Keratinocyte (primary cell): ENCODE measurements at regions not wholly inside any gene's neighbourhood (a gene's known extent, or its start where the extent isn't known, plus 50 kb on each side); places are given as distances from the start of the nearest gene placed in this dataset.

Source experiments
- DNase-seq: peaks from one replicate; pipeline ENCODE4 v3.0.0-alpha.2; 2011; ENCODE audit warnings: low read depth, missing footprints, low spot score
- FAIRE-seq: peaks from 2 replicates; lab custom pipeline; 2011; peaks lifted over from hg19 to GRCh38; lab: Jason Lieb, UNC
- H2AFZ ChIP-seq: 2 replicates; pipeline ENCODE4 v1.6.0; 2012; ENCODE audit warnings: low read length, control low read depth, inconsistent platforms; ENCODE audit not compliant: control insufficient read depth
- H3K27ac ChIP-seq: 2 replicates; pipeline ENCODE4 v1.5.1; 2011; ENCODE audit warnings: low read length; ENCODE audit not compliant: control insufficient read depth, insufficient read depth
- H3K27me3 ChIP-seq: 3 replicates; pipeline ENCODE4 v1.6.0; 2011; ENCODE audit warnings: low read length; ENCODE audit not compliant: control insufficient read depth, insufficient read depth; ENCODE audit errors: extremely low read depth
- H3K36me3 ChIP-seq, 2 experiments: 2 replicates in 1 of 2; 3 replicates in 1 of 2; pipeline ENCODE4 v1.5.1; 2011; ENCODE audit warnings: low read length in 2 of 2, mild to moderate bottlenecking in 1 of 2; ENCODE audit not compliant: control insufficient read depth in 2 of 2, insufficient read depth in 2 of 2; ENCODE audit errors: extremely low read depth in 1 of 2
- H3K4me1 ChIP-seq: 3 replicates; pipeline ENCODE4 v1.5.1; 2011; ENCODE audit warnings: low read length; ENCODE audit not compliant: control insufficient read depth, insufficient read depth; ENCODE audit errors: extremely low read depth
- H3K4me2 ChIP-seq: 3 replicates; pipeline ENCODE4 v1.6.0; 2011; ENCODE audit warnings: low read depth, low read length; ENCODE audit not compliant: control insufficient read depth, insufficient read depth; ENCODE audit errors: extremely low read depth
- H3K4me3 ChIP-seq, 3 experiments: fragments of 200-600 bp in 1 of 3; sonication (generic) in 1 of 3; 2 replicates in 2 of 3; 3 replicates in 1 of 3; pipeline ENCODE4 v1.5.1; 2011 to 2016; ENCODE audit warnings: low read length in 3 of 3, mild to moderate bottlenecking in 3 of 3, control low read depth in 2 of 3, inconsistent platforms in 1 of 3, low read depth in 1 of 3, mixed read lengths in 1 of 3, mixed run types in 1 of 3, moderate library complexity in 1 of 3; ENCODE audit not compliant: control insufficient read depth in 2 of 3, insufficient read depth in 2 of 3; ENCODE audit errors: extremely low read depth in 1 of 3
- H3K79me2 ChIP-seq: 2 replicates; pipeline ENCODE4 v1.6.0; 2012; ENCODE audit warnings: low read length; ENCODE audit not compliant: control insufficient read depth, insufficient read depth
- H3K9ac ChIP-seq: 3 replicates; pipeline ENCODE4 v1.6.0; 2011; ENCODE audit warnings: low read length; ENCODE audit not compliant: control insufficient read depth, insufficient read depth; ENCODE audit errors: extremely low read depth
- H3K9me1 ChIP-seq: 3 replicates; pipeline ENCODE4 v1.6.0; 2011; ENCODE audit warnings: low read length; ENCODE audit not compliant: control insufficient read depth, insufficient read depth; ENCODE audit errors: extremely low read depth
- H3K9me3 ChIP-seq: 2 replicates; pipeline ENCODE4 v1.5.1; 2012; ENCODE audit warnings: low read depth, low read length; ENCODE audit not compliant: control insufficient read depth
- H4K20me1 ChIP-seq: 3 replicates; pipeline ENCODE4 v1.6.0; 2011; ENCODE audit warnings: low read length; ENCODE audit not compliant: control insufficient read depth, insufficient read depth; ENCODE audit errors: extremely low read depth
- CTCF ChIP-seq, 3 experiments: IDR thresholded peaks in 1 of 3; conservative IDR thresholded peaks in 1 of 3; optimal IDR thresholded peaks in 1 of 3; 2 replicates in 2 of 3; 3 replicates in 1 of 3; pipeline versions ENCODE3 to v1.5.1; 2011; ENCODE audit warnings: low read length in 3 of 3, mild to moderate bottlenecking in 3 of 3, moderate library complexity in 2 of 3, control low read depth in 1 of 3, inconsistent platforms in 1 of 3; ENCODE audit not compliant: insufficient read depth in 2 of 3; ENCODE audit errors: extremely low read depth in 1 of 3
- EZH2 ChIP-seq: IDR thresholded peaks from one replicate; pipeline ENCODE4 v1.6.1; 2012; ENCODE audit warnings: inconsistent platforms, mild to moderate bottlenecking, low read length, moderate library complexity
- dilution Hi-C: fragments of 300-500 bp; cut with MboI; formaldehyde crosslinking; loops from one replicate; pipeline ENCODE4 v1.7.0; 2020; ENCODE audit warnings: low sequenced_read_pairs; ENCODE audit not compliant: extremely low pct_ligation_motif_present

GRCh38 chr13:83378908-83379307 lies 503.4 kb downstream of the SLITRK1 start:
- DNase-seq (no peak), FAIRE-seq (no peak)
- no peaks in the 10 kb centered on the region for H4K20me1 ChIP-seq
- no peaks in the 10 kb centered on the region for H3K36me3 ChIP-seq
- H3K79me2 ChIP-seq = no peaks in the 10 kb centered on the region
- dilution Hi-C loops = no loop called here
- no peak overlapping the region for H3K9ac ChIP-seq
- TF ChIP-seq CTCF (optimal IDR thresholded peaks at IDR 0.05 in 1 of 3, IDR thresholded peaks at IDR 0.05 in 1 of 3, conservative IDR thresholded peaks at IDR 0.05 in 1 of 3; ENCODE audit: extremely low read depth in 1 of 3, insufficient read depth in 2 of 3, low read length in 3 of 3) (no peak), EZH2 (no peak)
- no peaks in the 10 kb centered on the region for H3K27me3 ChIP-seq
- no peak overlapping the region for H3K27ac ChIP-seq
- no peaks in the 10 kb centered on the region for H3K4me1 ChIP-seq
- H3K4me2 ChIP-seq = no peak overlapping the region
- no peaks in the 10 kb centered on the region for H3K9me3 ChIP-seq
- H3K9me1 ChIP-seq = no peaks in the 10 kb centered on the region
- H3K4me3 ChIP-seq = no peak overlapping the region
- H2AFZ ChIP-seq = no peak overlapping the region

- Histone ChIP-seq H3K4me1 (no peaks in the 10 kb centered on the region), H2AFZ (no peak overlapping the region), H3K9ac (no peak overlapping the region), H3K27ac (no peak overlapping the region), H3K4me3 (no peak overlapping the region), H3K4me2 (no peak overlapping the region), H4K20me1 (no peaks in the 10 kb centered on the region), H3K36me3 (no peaks in the 10 kb centered on the region), H3K79me2 (no peaks in the 10 kb centered on the region), H3K27me3 (no peaks in the 10 kb centered on the region), H3K9me3 (no peaks in the 10 kb centered on the region), H3K9me1 (no peaks in the 10 kb centered on the region)
- dilution Hi-C loops = no loop called here
- no peak for TF ChIP-seq EZH2
- TF ChIP-seq CTCF (optimal IDR thresholded peaks at IDR 0.05 in 1 of 3, IDR thresholded peaks at IDR 0.05 in 1 of 3, conservative IDR thresholded peaks at IDR 0.05 in 1 of 3; ENCODE audit: extremely low read depth in 1 of 3, insufficient read depth in 2 of 3, low read length in 3 of 3) = no peak
- DNase-seq (no peak), FAIRE-seq (no peak)
These were observed 504.8 kb downstream of the SLITRK1 start for GRCh38 chr13:83377491-83377890.
